ENCODE measurements at regions not wholly inside any gene's neighbourhood (a gene's known extent, or its start where the extent isn't known, plus 50 kb on each side); places are given as distances from the start of the nearest gene placed in this dataset.

GRCh38 chr7:149379625-149380024 is 81.2 kb downstream of the ZNF777 start (continued):
- TF ChIP-seq ZNF148 (tag by site-specific recombination; IDR thresholded peaks at IDR 0.05; ENCODE audit: borderline replicate concordance): no peak
- no peak for TF ChIP-seq ZNF24 (tag by site-specific recombination; IDR thresholded peaks at IDR 0.05)
- TF ChIP-seq ZBTB17 (tag by site-specific recombination; IDR thresholded peaks at IDR 0.05): no peak
- no peak for TF ChIP-seq ZNF624 (tag by site-specific recombination; IDR thresholded peaks at IDR 0.05)
- peak; percentile 53; the same call in 1 of the 2 replicates for TF ChIP-seq ZNF549 (tag by site-specific recombination; IDR thresholded peaks at IDR 0.05)
- TF ChIP-seq, protein P1, sequence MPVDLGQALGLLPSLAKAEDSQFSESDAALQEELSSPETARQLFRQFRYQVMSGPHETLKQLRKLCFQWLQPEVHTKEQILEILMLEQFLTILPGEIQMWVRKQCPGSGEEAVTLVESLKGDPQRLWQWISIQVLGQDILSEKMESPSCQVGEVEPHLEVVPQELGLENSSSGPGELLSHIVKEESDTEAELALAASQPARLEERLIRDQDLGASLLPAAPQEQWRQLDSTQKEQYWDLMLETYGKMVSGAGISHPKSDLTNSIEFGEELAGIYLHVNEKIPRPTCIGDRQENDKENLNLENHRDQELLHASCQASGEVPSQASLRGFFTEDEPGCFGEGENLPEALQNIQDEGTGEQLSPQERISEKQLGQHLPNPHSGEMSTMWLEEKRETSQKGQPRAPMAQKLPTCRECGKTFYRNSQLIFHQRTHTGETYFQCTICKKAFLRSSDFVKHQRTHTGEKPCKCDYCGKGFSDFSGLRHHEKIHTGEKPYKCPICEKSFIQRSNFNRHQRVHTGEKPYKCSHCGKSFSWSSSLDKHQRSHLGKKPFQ (tag by site-specific recombination; IDR thresholded peaks at IDR 0.05): no peak
- TF ChIP-seq ZNF391 (tag by site-specific recombination; IDR thresholded peaks at IDR 0.05; ENCODE audit: borderline replicate concordance, low read depth): no peak
- TF ChIP-seq ZNF175 (tag by site-specific recombination; IDR thresholded peaks at IDR 0.05): no peak
- TF ChIP-seq ZNF426 (tag by site-specific recombination; IDR thresholded peaks at IDR 0.05): no peak
- TF ChIP-seq GLIS1 (tag by site-specific recombination; IDR thresholded peaks at IDR 0.05): no peak
- TF ChIP-seq ZNF639 (tag by site-specific recombination; IDR thresholded peaks at IDR 0.05): no peak
- TF ChIP-seq ZNF266 (tag by site-specific recombination; IDR thresholded peaks at IDR 0.05; ENCODE audit: low read depth): no peak
- TF ChIP-seq, protein P2, sequence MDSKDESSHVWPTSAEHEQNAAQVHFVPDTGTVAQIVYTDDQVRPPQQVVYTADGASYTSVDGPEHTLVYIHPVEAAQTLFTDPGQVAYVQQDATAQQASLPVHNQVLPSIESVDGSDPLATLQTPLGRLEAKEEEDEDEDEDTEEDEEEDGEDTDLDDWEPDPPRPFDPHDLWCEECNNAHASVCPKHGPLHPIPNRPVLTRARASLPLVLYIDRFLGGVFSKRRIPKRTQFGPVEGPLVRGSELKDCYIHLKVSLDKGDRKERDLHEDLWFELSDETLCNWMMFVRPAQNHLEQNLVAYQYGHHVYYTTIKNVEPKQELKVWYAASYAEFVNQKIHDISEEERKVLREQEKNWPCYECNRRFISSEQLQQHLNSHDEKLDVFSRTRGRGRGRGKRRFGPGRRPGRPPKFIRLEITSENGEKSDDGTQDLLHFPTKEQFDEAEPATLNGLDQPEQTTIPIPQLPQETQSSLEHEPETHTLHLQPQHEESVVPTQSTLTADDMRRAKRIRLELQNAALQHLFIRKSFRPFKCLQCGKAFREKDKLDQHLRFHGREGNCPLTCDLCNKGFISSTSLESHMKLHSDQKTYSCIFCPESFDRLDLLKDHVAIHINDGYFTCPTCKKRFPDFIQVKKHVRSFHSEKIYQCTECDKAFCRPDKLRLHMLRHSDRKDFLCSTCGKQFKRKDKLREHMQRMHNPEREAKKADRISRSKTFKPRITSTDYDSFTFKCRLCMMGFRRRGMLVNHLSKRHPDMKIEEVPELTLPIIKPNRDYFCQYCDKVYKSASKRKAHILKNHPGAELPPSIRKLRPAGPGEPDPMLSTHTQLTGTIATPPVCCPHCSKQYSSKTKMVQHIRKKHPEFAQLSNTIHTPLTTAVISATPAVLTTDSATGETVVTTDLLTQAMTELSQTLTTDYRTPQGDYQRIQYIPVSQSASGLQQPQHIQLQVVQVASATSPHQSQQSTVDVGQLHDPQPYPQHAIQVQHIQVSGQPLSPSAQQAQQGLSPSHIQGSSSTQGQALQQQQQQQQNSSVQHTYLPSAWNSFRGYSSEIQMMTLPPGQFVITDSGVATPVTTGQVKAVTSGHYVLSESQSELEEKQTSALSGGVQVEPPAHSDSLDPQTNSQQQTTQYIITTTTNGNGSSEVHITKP (tag by site-specific recombination; IDR thresholded peaks at IDR 0.05): no peak
- no peak for TF ChIP-seq GLIS2 (tag by site-specific recombination; IDR thresholded peaks at IDR 0.05)
- TF ChIP-seq WT1 (tag by site-specific recombination; IDR thresholded peaks at IDR 0.05): no peak
- TF ChIP-seq ZNF514 (tag by site-specific recombination; IDR thresholded peaks at IDR 0.05): no peak
- TF ChIP-seq, protein P3, sequence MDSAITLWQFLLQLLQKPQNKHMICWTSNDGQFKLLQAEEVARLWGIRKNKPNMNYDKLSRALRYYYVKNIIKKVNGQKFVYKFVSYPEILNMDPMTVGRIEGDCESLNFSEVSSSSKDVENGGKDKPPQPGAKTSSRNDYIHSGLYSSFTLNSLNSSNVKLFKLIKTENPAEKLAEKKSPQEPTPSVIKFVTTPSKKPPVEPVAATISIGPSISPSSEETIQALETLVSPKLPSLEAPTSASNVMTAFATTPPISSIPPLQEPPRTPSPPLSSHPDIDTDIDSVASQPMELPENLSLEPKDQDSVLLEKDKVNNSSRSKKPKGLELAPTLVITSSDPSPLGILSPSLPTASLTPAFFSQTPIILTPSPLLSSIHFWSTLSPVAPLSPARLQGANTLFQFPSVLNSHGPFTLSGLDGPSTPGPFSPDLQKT (IDR thresholded peaks at IDR 0.05; ENCODE audit: borderline replicate concordance, low read depth, low read length): no peak
- TF ChIP-seq PRDM6 (tag by site-specific recombination; IDR thresholded peaks at IDR 0.05): no peak
- TF ChIP-seq ZNF26 (tag by site-specific recombination; IDR thresholded peaks at IDR 0.05): peak; percentile 90
- TF ChIP-seq ZNF626 (tag by site-specific recombination; IDR thresholded peaks at IDR 0.05): peak; percentile 89
- TF ChIP-seq, protein P4, sequence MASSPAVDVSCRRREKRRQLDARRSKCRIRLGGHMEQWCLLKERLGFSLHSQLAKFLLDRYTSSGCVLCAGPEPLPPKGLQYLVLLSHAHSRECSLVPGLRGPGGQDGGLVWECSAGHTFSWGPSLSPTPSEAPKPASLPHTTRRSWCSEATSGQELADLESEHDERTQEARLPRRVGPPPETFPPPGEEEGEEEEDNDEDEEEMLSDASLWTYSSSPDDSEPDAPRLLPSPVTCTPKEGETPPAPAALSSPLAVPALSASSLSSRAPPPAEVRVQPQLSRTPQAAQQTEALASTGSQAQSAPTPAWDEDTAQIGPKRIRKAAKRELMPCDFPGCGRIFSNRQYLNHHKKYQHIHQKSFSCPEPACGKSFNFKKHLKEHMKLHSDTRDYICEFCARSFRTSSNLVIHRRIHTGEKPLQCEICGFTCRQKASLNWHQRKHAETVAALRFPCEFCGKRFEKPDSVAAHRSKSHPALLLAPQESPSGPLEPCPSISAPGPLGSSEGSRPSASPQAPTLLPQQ (tag by site-specific recombination; IDR thresholded peaks at IDR 0.05): no peak
- TF ChIP-seq TRIM28 (IDR thresholded peaks at IDR 0.05; ENCODE audit: borderline replicate concordance, low read length): peak; percentile 98
- TF ChIP-seq ZNF555 (tag by site-specific recombination; conservative IDR thresholded peaks at IDR 0.05): no peak
- TF ChIP-seq ZBTB1 (tag by site-specific recombination; IDR thresholded peaks at IDR 0.05): no peak
- no peak for TF ChIP-seq ZSCAN23 (tag by site-specific recombination; IDR thresholded peaks at IDR 0.05)
- TF ChIP-seq ZNF202 (tag by site-specific recombination; IDR thresholded peaks at IDR 0.05; ENCODE audit: borderline replicate concordance): no peak

All from HEK293 (cell line).